PC-3 (cell line): ENCODE measurements at regions not wholly inside any gene's neighbourhood (a gene's known extent, or its start where the extent isn't known, plus 50 kb on each side); places are given as distances from the start of the nearest gene placed in this dataset.

Experiments used
- EZH2 ChIP-seq: fragments of 300-600 bp; sonication (generic); IDR thresholded peaks from one replicate; pipeline ENCODE4 v1.6.1; 2017; ENCODE audit warnings: antibody characterized with exemption, mild to moderate bottlenecking, low read length; ENCODE audit not compliant: unreplicated experiment
- EZH2phosphoT487 ChIP-seq: fragments of 300-600 bp; sonication (generic); IDR thresholded peaks from 2 replicates; pipeline ENCODE4 v1.6.1; 2018; ENCODE audit warnings: mild to moderate bottlenecking, antibody characterized with exemption, low read length, borderline replicate concordance
- TF ChIP-seq, protein P1 (sequence below): fragments of 300-600 bp; sonication (generic); conservative IDR thresholded peaks from 2 replicates; pipeline ENCODE4 v1.5.1; 2017; ENCODE audit warnings: antibody characterized with exemption, low read depth, mild to moderate bottlenecking, low read length

DNA sequence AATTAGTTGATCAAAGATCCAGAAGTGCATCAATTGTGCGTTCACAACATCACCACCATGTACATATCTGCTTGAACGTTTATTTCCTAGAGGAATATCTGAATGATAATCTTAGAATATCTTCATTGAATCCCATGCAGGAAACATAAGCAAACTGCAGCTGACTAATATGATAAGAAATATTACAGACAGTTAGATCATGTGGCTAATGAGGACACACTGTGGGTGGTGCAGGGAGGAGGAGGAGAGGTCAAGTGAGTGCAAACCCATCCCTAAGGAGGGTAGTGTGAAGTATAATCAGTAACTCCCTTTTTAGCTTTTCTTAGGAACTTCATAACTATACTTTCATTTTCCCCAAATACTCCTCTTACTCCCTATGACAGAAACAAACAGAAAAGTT, 58.3 kb upstream of the HPGD start:
- TF ChIP-seq, protein P1, sequence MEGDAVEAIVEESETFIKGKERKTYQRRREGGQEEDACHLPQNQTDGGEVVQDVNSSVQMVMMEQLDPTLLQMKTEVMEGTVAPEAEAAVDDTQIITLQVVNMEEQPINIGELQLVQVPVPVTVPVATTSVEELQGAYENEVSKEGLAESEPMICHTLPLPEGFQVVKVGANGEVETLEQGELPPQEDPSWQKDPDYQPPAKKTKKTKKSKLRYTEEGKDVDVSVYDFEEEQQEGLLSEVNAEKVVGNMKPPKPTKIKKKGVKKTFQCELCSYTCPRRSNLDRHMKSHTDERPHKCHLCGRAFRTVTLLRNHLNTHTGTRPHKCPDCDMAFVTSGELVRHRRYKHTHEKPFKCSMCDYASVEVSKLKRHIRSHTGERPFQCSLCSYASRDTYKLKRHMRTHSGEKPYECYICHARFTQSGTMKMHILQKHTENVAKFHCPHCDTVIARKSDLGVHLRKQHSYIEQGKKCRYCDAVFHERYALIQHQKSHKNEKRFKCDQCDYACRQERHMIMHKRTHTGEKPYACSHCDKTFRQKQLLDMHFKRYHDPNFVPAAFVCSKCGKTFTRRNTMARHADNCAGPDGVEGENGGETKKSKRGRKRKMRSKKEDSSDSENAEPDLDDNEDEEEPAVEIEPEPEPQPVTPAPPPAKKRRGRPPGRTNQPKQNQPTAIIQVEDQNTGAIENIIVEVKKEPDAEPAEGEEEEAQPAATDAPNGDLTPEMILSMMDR: no peak
- TF ChIP-seq EZH2 (no peak), EZH2phosphoT487 (no peak)
